Right atrium auricular region (tissue), 2 donors: ENCODE measurements at regions not wholly inside any gene's neighbourhood (a gene's known extent, or its start where the extent isn't known, plus 50 kb on each side); places are given as distances from the start of the nearest gene placed in this dataset.

Experiments used
- DNase-seq: peaks from one replicate; pipeline ENCODE4 v3.0.0-alpha.2; 2019; ENCODE audit warnings: low spot score
- H3K27ac ChIP-seq, 2 donors: fragments of 200-600 bp; sonication (generic); 1 replicate in 1 of 2; 2 replicates in 1 of 2; pipeline ENCODE4 v1.5.1; 2016 to 2019
- H3K27me3 ChIP-seq, 2 donors: fragments of 200-600 bp; sonication (generic); one replicate each; pipeline versions ENCODE4 v1.5.1 to v1.6.0; 2017 to 2019
- H3K36me3 ChIP-seq: fragments of 200-600 bp; sonication (generic); one replicate; pipeline ENCODE4 v1.5.1; 2016
- H3K4me1 ChIP-seq, 2 donors: fragments of 200-600 bp; sonication (generic); one replicate each; pipeline versions ENCODE4 v1.5.1 to v1.6.0; 2017 to 2019
- H3K4me3 ChIP-seq, 2 donors: fragments of 200-600 bp; sonication (generic); 1 replicate in 1 of 2; 2 replicates in 1 of 2; pipeline ENCODE4 v1.5.1; 2017 to 2019; ENCODE audit warnings: mild to moderate bottlenecking in 1 of 2, moderate library complexity in 1 of 2
- H3K9me3 ChIP-seq, 2 donors: fragments of 200-600 bp; sonication (generic); one replicate each; pipeline ENCODE4 v1.5.1; 2019
- TF ChIP-seq, protein P1 (sequence below), 2 donors: fragments of 200-600 bp; sonication (generic); IDR thresholded peaks; one replicate each; pipeline ENCODE4 v1.5.1; 2019; ENCODE audit warnings: antibody characterized with exemption in 2 of 2

DNA sequence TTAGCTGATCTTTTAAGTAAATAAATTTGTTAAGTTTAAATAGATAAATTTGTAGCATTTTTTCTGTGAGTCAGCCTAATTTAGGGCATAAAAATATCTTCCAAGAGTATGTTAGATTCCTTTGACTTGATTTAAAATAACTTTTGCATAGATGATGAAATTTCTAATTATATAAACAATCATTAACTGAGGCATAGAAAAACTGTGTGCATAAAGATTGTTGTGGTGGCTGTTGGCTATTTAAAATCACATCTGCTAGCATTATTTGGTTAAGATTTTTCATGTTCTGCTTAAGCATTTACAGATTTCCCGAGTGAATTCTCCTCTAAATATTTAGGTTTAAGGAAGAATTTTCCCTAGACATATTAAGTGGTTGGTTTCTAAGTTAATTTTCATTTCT lies 223.2 kb downstream of the FSCB start:
- TF ChIP-seq, protein P1, sequence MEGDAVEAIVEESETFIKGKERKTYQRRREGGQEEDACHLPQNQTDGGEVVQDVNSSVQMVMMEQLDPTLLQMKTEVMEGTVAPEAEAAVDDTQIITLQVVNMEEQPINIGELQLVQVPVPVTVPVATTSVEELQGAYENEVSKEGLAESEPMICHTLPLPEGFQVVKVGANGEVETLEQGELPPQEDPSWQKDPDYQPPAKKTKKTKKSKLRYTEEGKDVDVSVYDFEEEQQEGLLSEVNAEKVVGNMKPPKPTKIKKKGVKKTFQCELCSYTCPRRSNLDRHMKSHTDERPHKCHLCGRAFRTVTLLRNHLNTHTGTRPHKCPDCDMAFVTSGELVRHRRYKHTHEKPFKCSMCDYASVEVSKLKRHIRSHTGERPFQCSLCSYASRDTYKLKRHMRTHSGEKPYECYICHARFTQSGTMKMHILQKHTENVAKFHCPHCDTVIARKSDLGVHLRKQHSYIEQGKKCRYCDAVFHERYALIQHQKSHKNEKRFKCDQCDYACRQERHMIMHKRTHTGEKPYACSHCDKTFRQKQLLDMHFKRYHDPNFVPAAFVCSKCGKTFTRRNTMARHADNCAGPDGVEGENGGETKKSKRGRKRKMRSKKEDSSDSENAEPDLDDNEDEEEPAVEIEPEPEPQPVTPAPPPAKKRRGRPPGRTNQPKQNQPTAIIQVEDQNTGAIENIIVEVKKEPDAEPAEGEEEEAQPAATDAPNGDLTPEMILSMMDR (IDR thresholded peaks at IDR 0.05), result no peak

DNA sequence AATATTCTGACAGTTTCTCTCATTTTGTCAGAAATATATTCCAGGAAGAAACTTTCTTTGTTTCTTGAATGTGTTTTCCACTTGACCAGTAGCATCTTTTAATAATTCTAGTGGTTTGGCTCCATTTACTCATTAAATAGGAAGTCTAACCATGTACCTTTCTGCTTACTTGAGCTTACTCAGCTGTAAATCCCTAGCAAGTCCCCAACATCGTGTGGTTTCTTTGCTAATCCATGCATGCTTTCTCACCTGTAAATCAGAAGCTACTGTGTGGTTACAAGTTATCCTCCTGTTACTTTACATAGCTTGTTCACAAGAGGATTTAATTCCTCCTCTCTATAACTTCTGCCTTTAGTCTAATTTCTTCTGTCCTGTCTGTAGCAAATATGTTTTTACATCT lies 227.7 kb downstream of the FSCB start:
- no peak overlapping the region for H3K27ac ChIP-seq
- no peaks in the 10 kb centered on the region for H3K9me3 ChIP-seq
- H3K4me1 ChIP-seq, result no peaks in the 10 kb centered on the region
- no peak overlapping the region for H3K4me3 ChIP-seq
- TF ChIP-seq, protein P1 (IDR thresholded peaks at IDR 0.05), result no peak
- no peaks in the 10 kb centered on the region for H3K27me3 ChIP-seq
- DNase-seq, result no peak
- no peaks in the 10 kb centered on the region for H3K36me3 ChIP-seq

More for the DNA sequence above, 223.2 kb downstream of the FSCB start:
- Histone ChIP-seq H3K36me3 (no peaks in the 10 kb centered on the region), H3K27ac (no peak overlapping the region), H3K9me3 (no peaks in the 10 kb centered on the region), H3K4me3 (no peak overlapping the region), H3K4me1 (no peaks in the 10 kb centered on the region), H3K27me3 (no peaks in the 10 kb centered on the region)
- DNase-seq, result no peak

DNA sequence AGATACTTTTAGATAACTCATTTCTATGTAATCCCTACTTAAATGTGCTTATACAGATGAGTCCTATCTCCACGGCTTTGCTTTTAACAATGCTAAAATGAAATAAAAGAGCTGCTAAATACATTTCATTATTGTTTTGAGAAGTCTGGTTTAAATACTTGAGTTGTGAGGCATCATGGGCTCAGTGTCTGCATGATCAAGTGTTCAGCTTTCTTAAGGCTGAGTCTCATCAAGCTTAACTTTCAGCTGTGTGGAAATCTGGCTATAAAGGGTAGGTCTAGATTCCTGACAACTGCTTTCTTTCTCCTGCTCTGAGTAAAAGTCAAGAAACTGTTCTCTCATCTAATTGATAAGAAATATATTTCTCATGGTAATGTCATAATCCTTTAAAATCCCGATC lies 235.4 kb downstream of the FSCB start:
- Histone ChIP-seq H3K4me3 (no peak overlapping the region), H3K27ac (no peak overlapping the region), H3K27me3 (no peaks in the 10 kb centered on the region), H3K9me3 (peaks cover 0 to 4% of the 10 kb centered on the region in 2 donors), H3K36me3 (no peaks in the 10 kb centered on the region), H3K4me1 (no peaks in the 10 kb centered on the region)
- no peak for DNase-seq
- TF ChIP-seq, protein P1 (IDR thresholded peaks at IDR 0.05), result no peak

DNA sequence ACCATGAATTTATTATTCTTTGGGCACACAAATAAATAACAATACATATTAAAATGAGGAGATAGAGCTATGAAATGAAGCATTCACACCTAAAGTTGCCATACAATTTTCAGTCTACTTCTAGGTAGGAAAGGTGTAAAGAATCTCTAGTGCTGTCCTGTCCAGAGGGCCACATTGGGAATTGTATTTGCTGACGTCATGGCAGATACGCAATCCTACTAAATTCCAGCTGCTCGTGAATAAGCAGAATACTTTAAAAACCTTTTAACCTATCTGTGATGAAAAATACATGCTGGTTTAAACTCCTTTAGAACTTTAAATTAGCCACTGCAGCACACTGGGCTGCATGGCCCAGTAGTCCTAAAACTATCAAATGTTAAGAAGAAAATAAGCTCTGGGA lies 236.1 kb downstream of the FSCB start:
- no peaks in the 10 kb centered on the region for H3K27me3 ChIP-seq
- no peaks in the 10 kb centered on the region for H3K36me3 ChIP-seq
- H3K4me3 ChIP-seq, result no peak overlapping the region
- TF ChIP-seq, protein P1 (IDR thresholded peaks at IDR 0.05), result no peak
- DNase-seq, result no peak
- no peak overlapping the region for H3K27ac ChIP-seq
- H3K9me3 ChIP-seq, result peaks cover 0 to 6% of the 10 kb centered on the region in 2 donors
- H3K4me1 ChIP-seq, result no peaks in the 10 kb centered on the region

DNA sequence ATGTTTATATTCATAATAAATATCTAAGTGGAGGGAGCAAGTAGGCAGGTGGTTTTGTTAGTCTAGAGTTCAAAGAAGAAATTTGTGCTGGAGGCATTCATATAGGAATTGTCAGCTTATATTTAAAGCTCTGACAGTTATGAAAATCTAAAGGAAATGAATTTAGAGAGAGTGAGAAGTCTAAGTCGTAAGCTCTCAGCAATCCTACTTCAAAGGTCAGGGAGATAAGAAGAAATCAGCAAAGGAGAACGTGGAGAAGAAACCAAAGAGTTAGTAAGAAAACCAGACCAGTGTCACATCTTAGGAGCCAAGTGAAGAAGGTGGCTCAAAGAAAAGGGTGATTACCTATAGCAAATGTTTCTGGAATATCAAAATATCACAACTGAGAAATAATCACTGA lies 241.8 kb downstream of the FSCB start:
- Histone ChIP-seq H3K4me3 (no peak overlapping the region), H3K4me1 (no peaks in the 10 kb centered on the region), H3K36me3 (no peaks in the 10 kb centered on the region), H3K9me3 (peaks cover 0 to 8% of the 10 kb centered on the region in 2 donors), H3K27me3 (no peaks in the 10 kb centered on the region), H3K27ac (no peak overlapping the region)
- TF ChIP-seq, protein P1 (IDR thresholded peaks at IDR 0.05), result no peak
- DNase-seq, result no peak

DNA sequence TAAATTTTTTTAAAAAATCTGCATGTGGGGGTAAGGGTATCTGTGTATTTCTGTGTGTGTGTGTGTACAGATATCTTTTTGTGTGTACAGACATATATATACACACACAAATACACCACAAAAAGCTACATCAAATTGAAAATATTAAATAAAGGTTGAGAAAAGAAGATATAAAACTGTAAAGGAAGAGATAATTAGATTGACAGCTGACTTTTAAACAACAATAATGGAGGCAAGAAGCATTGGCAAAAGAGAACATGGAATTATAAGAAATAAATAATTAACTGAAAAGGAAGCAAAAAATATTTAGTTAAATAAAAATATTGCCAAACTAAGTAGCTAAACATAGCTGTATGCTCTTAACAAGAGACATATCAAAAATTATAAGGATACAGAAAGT lies 291.4 kb downstream of the FSCB start:
- no peak overlapping the region for H3K4me3 ChIP-seq
- no peak overlapping the region for H3K27ac ChIP-seq
- TF ChIP-seq, protein P1 (IDR thresholded peaks at IDR 0.05), result no peak
- H3K9me3 ChIP-seq, result peaks cover 0 to 18% of the 10 kb centered on the region in 2 donors
- DNase-seq, result no peak
- H3K27me3 ChIP-seq, result no peaks in the 10 kb centered on the region
- no peaks in the 10 kb centered on the region for H3K4me1 ChIP-seq
- H3K36me3 ChIP-seq, result no peaks in the 10 kb centered on the region
